ENCODE measurements at regions not wholly inside any gene's neighbourhood (a gene's known extent, or its start where the extent isn't known, plus 50 kb on each side); places are given as distances from the start of the nearest gene placed in this dataset.

GRCh38 chr12:127998988-127999387, 268.0 kb upstream of the TMEM132C start:
- H3K9me3 Mint-ChIP-seq, result peaks cover 7 to 12% of the 10 kb centered on the region in 2 donors
- H3K27me3 Mint-ChIP-seq (ENCODE audit: low read depth), result no peaks in the 10 kb centered on the region
- no peak overlapping the region for H3K4me3 Mint-ChIP-seq
- H3K36me3 Mint-ChIP-seq (ENCODE audit: insufficient read depth in 2 of 2), result peaks cover 0 to 4% of the 10 kb centered on the region in 2 donors
- H3K27ac Mint-ChIP-seq, result no peak overlapping the region
- no peaks in the 10 kb centered on the region for H3K4me1 Mint-ChIP-seq (ENCODE audit: low read depth)
- ATAC-seq (replicated peaks in 1 of 2), result no peak
- no peak for DNase-seq

- H3K27ac Mint-ChIP-seq, result no peak overlapping the region
- H3K4me3 Mint-ChIP-seq, result no peak overlapping the region
- ATAC-seq (replicated peaks in 1 of 2), result no peak
- H3K27me3 Mint-ChIP-seq (ENCODE audit: low read depth), result no peaks in the 10 kb centered on the region
- DNase-seq, result no peak
- no peaks in the 10 kb centered on the region for H3K4me1 Mint-ChIP-seq (ENCODE audit: low read depth)
- peaks cover 2 to 10% of the 10 kb centered on the region in 2 donors for H3K9me3 Mint-ChIP-seq
- peaks cover 0 to 4% of the 10 kb centered on the region in 2 donors for H3K36me3 Mint-ChIP-seq (ENCODE audit: insufficient read depth in 2 of 2)
These were observed 262.5 kb upstream of the TMEM132C start for GRCh38 chr12:128004383-128004938.

GRCh38 chr12:128007250-128007649, 259.7 kb upstream of the TMEM132C start:
- H3K36me3 Mint-ChIP-seq (ENCODE audit: insufficient read depth in 2 of 2), result no peaks in the 10 kb centered on the region
- peaks cover 0 to 6% of the 10 kb centered on the region in 2 donors for H3K9me3 Mint-ChIP-seq
- no peak for DNase-seq
- no peak for ATAC-seq (replicated peaks in 1 of 2)
- H3K27me3 Mint-ChIP-seq (ENCODE audit: low read depth), result no peaks in the 10 kb centered on the region
- no peak overlapping the region for H3K4me3 Mint-ChIP-seq
- H3K4me1 Mint-ChIP-seq (ENCODE audit: low read depth), result no peaks in the 10 kb centered on the region
- H3K27ac Mint-ChIP-seq, result no peak overlapping the region

GRCh38 chr12:128008341-128008740, 258.6 kb upstream of the TMEM132C start:
- Mint-ChIP-seq H3K9me3 (peaks cover 0 to 4% of the 10 kb centered on the region in 2 donors), H3K4me3 (no peak overlapping the region), H3K27me3 (ENCODE audit: low read depth) (no peaks in the 10 kb centered on the region), H3K27ac (no peak overlapping the region), H3K4me1 (ENCODE audit: low read depth) (no peaks in the 10 kb centered on the region), H3K36me3 (ENCODE audit: insufficient read depth in 2 of 2) (no peaks in the 10 kb centered on the region)
- ATAC-seq (replicated peaks in 1 of 2), result no peak
- DNase-seq, result no peak

GRCh38 chr12:128009108-128009507, 257.9 kb upstream of the TMEM132C start:
- no peaks in the 10 kb centered on the region for H3K4me1 Mint-ChIP-seq (ENCODE audit: low read depth)
- ATAC-seq (replicated peaks in 1 of 2), result no peak

GRCh38 chr12:128012110-128012509, 254.9 kb upstream of the TMEM132C start:
- H3K27ac Mint-ChIP-seq, result no peak overlapping the region
- no peaks in the 10 kb centered on the region for H3K36me3 Mint-ChIP-seq (ENCODE audit: insufficient read depth in 2 of 2)
- ATAC-seq (replicated peaks in 1 of 2) (no peak), DNase-seq (no peak)
- peaks cover 3 to 7% of the 10 kb centered on the region in 2 donors for H3K9me3 Mint-ChIP-seq
- no peaks in the 10 kb centered on the region for H3K27me3 Mint-ChIP-seq (ENCODE audit: low read depth)
- no peaks in the 10 kb centered on the region for H3K4me1 Mint-ChIP-seq (ENCODE audit: low read depth)
- no peak overlapping the region for H3K4me3 Mint-ChIP-seq

More at GRCh38 chr12:128009108-128009507, 257.9 kb upstream of the TMEM132C start:
- Mint-ChIP-seq H3K36me3 (ENCODE audit: insufficient read depth in 2 of 2) (no peaks in the 10 kb centered on the region), H3K27ac (no peak overlapping the region), H3K27me3 (ENCODE audit: low read depth) (no peaks in the 10 kb centered on the region), H3K4me3 (no peak overlapping the region), H3K9me3 (peaks cover 3 to 7% of the 10 kb centered on the region in 2 donors)
- DNase-seq, result no peak

GRCh38 chr12:128015276-128015675, 251.7 kb upstream of the TMEM132C start:
- ATAC-seq (replicated peaks in 1 of 2), result no peak
- Mint-ChIP-seq H3K4me3 (no peak overlapping the region), H3K27me3 (ENCODE audit: low read depth) (no peaks in the 10 kb centered on the region), H3K36me3 (ENCODE audit: insufficient read depth in 2 of 2) (no peaks in the 10 kb centered on the region), H3K4me1 (ENCODE audit: low read depth) (no peaks in the 10 kb centered on the region), H3K9me3 (peaks cover 3 to 13% of the 10 kb centered on the region in 2 donors), H3K27ac (no peak overlapping the region)
- DNase-seq, result no peak

- Mint-ChIP-seq H3K4me1 (ENCODE audit: low read depth) (no peaks in the 10 kb centered on the region), H3K27ac (no peak overlapping the region), H3K36me3 (ENCODE audit: insufficient read depth in 2 of 2) (no peaks in the 10 kb centered on the region), H3K27me3 (ENCODE audit: low read depth) (no peaks in the 10 kb centered on the region), H3K9me3 (peaks cover 3 to 17% of the 10 kb centered on the region in 2 donors), H3K4me3 (no peak overlapping the region)
- no peak for DNase-seq
- ATAC-seq (replicated peaks in 1 of 2), result no peak
These were observed 248.9 kb upstream of the TMEM132C start for GRCh38 chr12:128018067-128018466.

- Mint-ChIP-seq H3K4me1 (ENCODE audit: low read depth) (no peaks in the 10 kb centered on the region), H3K4me3 (no peak overlapping the region), H3K27me3 (ENCODE audit: low read depth) (no peaks in the 10 kb centered on the region), H3K9me3 (peaks cover 0 to 15% of the 10 kb centered on the region in 2 donors), H3K36me3 (ENCODE audit: insufficient read depth in 2 of 2) (no peaks in the 10 kb centered on the region), H3K27ac (no peak overlapping the region)
- ATAC-seq (replicated peaks in 1 of 2), result no peak
- no peak for DNase-seq
These were observed 246.9 kb upstream of the TMEM132C start for GRCh38 chr12:128019996-128020544.

GRCh38 chr12:128021561-128021960, 245.4 kb upstream of the TMEM132C start:
- no peaks in the 10 kb centered on the region for H3K4me1 Mint-ChIP-seq (ENCODE audit: low read depth)
- peaks cover 0 to 14% of the 10 kb centered on the region in 2 donors for H3K9me3 Mint-ChIP-seq
- DNase-seq (no peak), ATAC-seq (replicated peaks in 1 of 2) (no peak)
- no peaks in the 10 kb centered on the region for H3K27me3 Mint-ChIP-seq (ENCODE audit: low read depth)
- no peak overlapping the region for H3K4me3 Mint-ChIP-seq
- H3K36me3 Mint-ChIP-seq (ENCODE audit: insufficient read depth in 2 of 2), result no peaks in the 10 kb centered on the region
- no peak overlapping the region for H3K27ac Mint-ChIP-seq

GRCh38 chr12:128025589-128026245, 241.3 kb upstream of the TMEM132C start:
- Mint-ChIP-seq H3K9me3 (peaks cover 0 to 19% of the 10 kb centered on the region in 2 donors), H3K27me3 (ENCODE audit: low read depth) (no peaks in the 10 kb centered on the region), H3K4me3 (no peak overlapping the region), H3K27ac (no peak overlapping the region), H3K4me1 (ENCODE audit: low read depth) (no peaks in the 10 kb centered on the region), H3K36me3 (ENCODE audit: insufficient read depth in 2 of 2) (peaks cover 0 to 2% of the 10 kb centered on the region in 2 donors)
- DNase-seq (no peak), ATAC-seq (replicated peaks in 1 of 2) (no peak)

GRCh38 chr12:128026696-128027574, 240.0 kb upstream of the TMEM132C start:
- peaks cover 0 to 19% of the 10 kb centered on the region in 2 donors for H3K9me3 Mint-ChIP-seq
- ATAC-seq (replicated peaks in 1 of 2) (no peak), DNase-seq (no peak)
- no peak overlapping the region for H3K27ac Mint-ChIP-seq
- H3K27me3 Mint-ChIP-seq (ENCODE audit: low read depth), result no peaks in the 10 kb centered on the region
- H3K4me1 Mint-ChIP-seq (ENCODE audit: low read depth), result no peaks in the 10 kb centered on the region
- H3K4me3 Mint-ChIP-seq, result no peak overlapping the region
- H3K36me3 Mint-ChIP-seq (ENCODE audit: insufficient read depth in 2 of 2), result peaks cover 0 to 2% of the 10 kb centered on the region in 2 donors

- H3K4me1 Mint-ChIP-seq (ENCODE audit: low read depth), result no peaks in the 10 kb centered on the region
- H3K27ac Mint-ChIP-seq, result no peak overlapping the region
- no peaks in the 10 kb centered on the region for H3K27me3 Mint-ChIP-seq (ENCODE audit: low read depth)
- ATAC-seq (replicated peaks in 1 of 2) (no peak), DNase-seq (no peak)
- H3K9me3 Mint-ChIP-seq, result peaks cover 2 to 7% of the 10 kb centered on the region in 2 donors
- no peaks in the 10 kb centered on the region for H3K36me3 Mint-ChIP-seq (ENCODE audit: insufficient read depth in 2 of 2)
- H3K4me3 Mint-ChIP-seq, result no peak overlapping the region
These were observed 233.5 kb upstream of the TMEM132C start for GRCh38 chr12:128033473-128033872.
